HepG2 (cell line): ENCODE measurements at regions not wholly inside any gene's neighbourhood (a gene's known extent, or its start where the extent isn't known, plus 50 kb on each side); places are given as distances from the start of the nearest gene placed in this dataset.

Experiments
- ATAC-seq: fragments of 200-7000 bp; cut with Tn5 transposase; 3 replicates; pipeline ENCODE4 v1.9.1; 2020; ENCODE audit warnings: mild to moderate bottlenecking, moderate library complexity
- BruUV-seq: library from RNA; stranded (reverse); fragments of 400-500 nt; replicated peaks from 2 replicates; lab custom pipeline; 2021; lab: Mats Ljungman, UMichigan
- CTCF ChIA-PET: fragments of 300-600 bp; formaldehyde crosslinking; extraction: SDS; loops from one replicate; lab custom pipeline; 2021; ENCODE audit warnings: low total read pairs, inconsistent platforms, low intra/inter-chr PET ratio; lab: Yijun Ruan, JAX
- POLR2A ChIA-PET: fragments of 350-600 bp; sonication (Branson Sonifier 250); formaldehyde crosslinking; loops from one replicate; lab custom pipeline; 2020; ENCODE audit warnings: antibody characterized with exemption, inconsistent platforms; lab: Yijun Ruan, JAX
- DNase-seq: peaks from one replicate; pipeline ENCODE4 v3.0.0-alpha.2; 2015; ENCODE audit warnings: low spot score
- FAIRE-seq: peaks from 3 replicates; lab custom pipeline; 2011; peaks lifted over from hg19 to GRCh38; lab: Jason Lieb, UNC
- H2AFZ ChIP-seq: one replicate; pipeline ENCODE4 v1.6.1; 2011; ENCODE audit warnings: low read length, inconsistent platforms
- H3K27ac ChIP-seq: fragments of 300-600 bp; 3 replicates; pipeline ENCODE4 v1.8.0; 2011; ENCODE audit warnings: mixed run types, mild to moderate bottlenecking, mixed read lengths, low read length, inconsistent platforms; ENCODE audit not compliant: insufficient read depth; ENCODE audit errors: extremely low read length
- H3K27me3 ChIP-seq, 2 experiments: fragments of 200-600 bp in 1 of 2; 2 replicates in 1 of 2; 3 replicates in 1 of 2; pipeline versions ENCODE4 v1.6.0 to v1.8.0; 2011; ENCODE audit warnings: low read length in 2 of 2, mild to moderate bottlenecking in 2 of 2, moderate library complexity in 2 of 2, inconsistent platforms in 1 of 2; ENCODE audit not compliant: insufficient read depth in 2 of 2, control insufficient read depth in 1 of 2
- H3K36me3 ChIP-seq, 2 experiments: fragments of 200-600 bp in 1 of 2; replicated peaks in 1 of 2; 2 replicates in 1 of 2; 3 replicates in 1 of 2; pipeline versions ENCODE4 v1.5.1 to v1.8.0; 2011; ENCODE audit warnings: low read length in 2 of 2, inconsistent platforms in 1 of 2; ENCODE audit not compliant: insufficient read depth in 2 of 2, control insufficient read depth in 1 of 2
- H3K4me1 ChIP-seq: 2 replicates; pipeline ENCODE4 v1.5.1; 2012; ENCODE audit warnings: low read length, inconsistent platforms; ENCODE audit not compliant: insufficient read depth
- H3K4me2 ChIP-seq: 2 replicates; pipeline ENCODE4 v1.6.0; 2011; ENCODE audit warnings: low read depth, low read length, inconsistent platforms
- H3K4me3 ChIP-seq, 3 experiments: fragments of 200-600 bp in 1 of 3; sonication (generic), shearing (Covaris generic) in 1 of 3; replicated peaks in 1 of 3; 2 replicates each; pipeline ENCODE4 v1.5.1; 2011 to 2016; ENCODE audit warnings: low read length in 3 of 3, inconsistent platforms in 2 of 3, low read depth in 2 of 3, mild to moderate bottlenecking in 2 of 3, control low read depth in 1 of 3, mixed read lengths in 1 of 3; ENCODE audit not compliant: insufficient read depth in 1 of 3
- H3K79me2 ChIP-seq: one replicate; pipeline ENCODE4 v1.6.1; 2011; ENCODE audit warnings: low read length, inconsistent platforms; ENCODE audit not compliant: insufficient read depth
- H3K9ac ChIP-seq: 2 replicates; pipeline ENCODE4 v1.6.0; 2011; ENCODE audit warnings: mild to moderate bottlenecking, low read depth, low read length, inconsistent platforms; ENCODE audit not compliant: insufficient read depth
- H3K9me3 ChIP-seq: 2 replicates; pipeline ENCODE4 v1.5.1; 2012; ENCODE audit warnings: mild to moderate bottlenecking, low read length
- H4K20me1 ChIP-seq: 2 replicates; pipeline ENCODE4 v1.6.0; 2011; ENCODE audit warnings: inconsistent platforms, mild to moderate bottlenecking, low read length, moderate library complexity; ENCODE audit not compliant: insufficient read depth
- CSRNP2 ChIP-seq: sonication (generic); formaldehyde crosslinking; conservative IDR thresholded peaks from 2 replicates; pipeline ENCODE4 v1.8.0; 2022; ENCODE audit warnings: low read depth, missing genetic modification reagents
- EED ChIP-seq: sonication (generic); formaldehyde crosslinking; IDR thresholded peaks from 2 replicates; pipeline ENCODE4 v1.5.0; 2020; ENCODE audit warnings: mild to moderate bottlenecking, missing genetic modification reagents
- HMG20B ChIP-seq: conservative IDR thresholded peaks from 2 replicates; pipeline ENCODE4 v1.6.1; 2016; ENCODE audit warnings: missing genetic modification reagents, missing compliant biosample characterization
- HOXA3 ChIP-seq: sonication (generic); formaldehyde crosslinking; IDR thresholded peaks from 2 replicates; pipeline ENCODE4 v1.5.0; 2020; ENCODE audit warnings: missing genetic modification reagents
- MAFG ChIP-seq: sonication (generic); formaldehyde crosslinking; IDR thresholded peaks from 2 replicates; pipeline ENCODE4 v1.5.1; 2020; ENCODE audit warnings: mild to moderate bottlenecking, missing genetic modification reagents
- MTF2 ChIP-seq: sonication (generic); formaldehyde crosslinking; IDR thresholded peaks from 2 replicates; pipeline ENCODE4 v1.5.0; 2020; ENCODE audit warnings: missing genetic modification reagents, borderline replicate concordance
- PHB2 ChIP-seq: fragments of 450-650 bp; IDR thresholded peaks from 2 replicates; pipeline ENCODE4 v1.6.1; 2018; ENCODE audit not compliant: partially characterized antibody
- ZFAT ChIP-seq: sonication (generic); formaldehyde crosslinking; conservative IDR thresholded peaks from 2 replicates; pipeline ENCODE4 v1.8.1; 2023; ENCODE audit warnings: missing genetic modification reagents, inconsistent platforms
- ZFP91 ChIP-seq: sonication (generic); formaldehyde crosslinking; IDR thresholded peaks from 2 replicates; pipeline ENCODE4 v1.9.0; 2022; ENCODE audit warnings: missing genetic modification reagents, mild to moderate bottlenecking, borderline replicate concordance
- ZNF3 ChIP-seq: IDR thresholded peaks from 2 replicates; pipeline ENCODE4 v1.7.0; 2017; ENCODE audit warnings: inconsistent platforms
- ZNF7 ChIP-seq: IDR thresholded peaks from 2 replicates; pipeline ENCODE4 v1.6.1; 2016; ENCODE audit warnings: missing biosample characterization, missing genetic modification reagents
- WGBS: methylation state at CpG from one replicate; pipeline ENCODE4 v1.1.6; 2017; ENCODE audit warnings: low lambda C conversion rate; 5-methylcytosine and 5-hydroxymethylcytosine counted together
- in situ Hi-C: cut with HindIII; loops from 2 replicates; pipeline ENCODE4 v1.10.0; 2017; ENCODE audit warnings: low pct_unique_long_range_greater_than_20kb; ENCODE audit not compliant: extremely low pct_ligation_motif_present
- intact Hi-C: fragments of 100-400 bp; cut with micrococcal nuclease; formaldehyde crosslinking; loops from one replicate; pipeline ENCODE4 v1.10.0; 2022; ENCODE audit not compliant: unreplicated experiment

- H3K36me3 ChIP-seq, result no peaks in the 10 kb centered on the region
- FAIRE-seq, result no peak
- H3K9ac ChIP-seq, result no peak overlapping the region
- no peak for DNase-seq
- H3K27ac ChIP-seq, result no peak overlapping the region
- CTCF ChIA-PET, result no interaction called here
- in situ Hi-C loops, result no loop called here
- H3K4me2 ChIP-seq, result no peak overlapping the region
- POLR2A ChIA-PET, result no interaction called here
- H4K20me1 ChIP-seq, result no peaks in the 10 kb centered on the region
- H3K79me2 ChIP-seq, result no peaks in the 10 kb centered on the region
- TF ChIP-seq MTF2 (CRISPR knock-in tag), result no peak
- TF ChIP-seq, all 625 proteins: peak for 0
- Histone ChIP-seq H3K4me3 (no peak overlapping the region), H3K9me3 (peaks cover 70% of the 10 kb centered on the region), H2AFZ (no peak overlapping the region), H3K27me3 (no peaks in the 10 kb centered on the region), H3K4me1 (no peaks in the 10 kb centered on the region)
- no peak for ATAC-seq
- 5% methylated on average over 1 of the region's 1 CpG for WGBS
- no TSS peak for BruUV-seq
- intact Hi-C loops, result no loop called here
Measured at GRCh38 chr6:22126910-22127309, 169.9 kb downstream of the PRL start.

- intact Hi-C loops, result no loop called here
- H3K4me3 ChIP-seq, result no peak overlapping the region
- H3K4me2 ChIP-seq, result no peak overlapping the region
- POLR2A ChIA-PET, result no interaction called here
- no peak for ATAC-seq
- CTCF ChIA-PET, result no interaction called here
- H2AFZ ChIP-seq, result no peak overlapping the region
- H3K9ac ChIP-seq, result no peak overlapping the region
- H3K27ac ChIP-seq, result no peak overlapping the region
- no peaks in the 10 kb centered on the region for H3K27me3 ChIP-seq
- FAIRE-seq, result no peak
- no peaks in the 10 kb centered on the region for H3K4me1 ChIP-seq
- DNase-seq, result no peak
- H3K79me2 ChIP-seq, result no peaks in the 10 kb centered on the region
- in situ Hi-C loops, result no loop called here
- H3K36me3 ChIP-seq, result no peaks in the 10 kb centered on the region
- 35% methylated on average over 3 of the region's 3 CpGs for WGBS
- no peak for TF ChIP-seq ZNF3 (CRISPR knock-in tag)
- no peak for TF ChIP-seq MAFG (CRISPR knock-in tag)
- no peak for TF ChIP-seq EED
- TF ChIP-seq HOXA3 (CRISPR knock-in tag), result no peak
- TF ChIP-seq ZFAT, result no peak
- TF ChIP-seq PHB2, result no peak
- TF ChIP-seq CSRNP2 (CRISPR knock-in tag), result no peak
- no peak for TF ChIP-seq ZNF7 (CRISPR knock-in tag)
- TF ChIP-seq ZFP91, result no peak
- no peak for TF ChIP-seq HMG20B (CRISPR knock-in tag)
- no peaks in the 10 kb centered on the region for H4K20me1 ChIP-seq
- H3K9me3 ChIP-seq, result peaks cover 83% of the 10 kb centered on the region
- no TSS peak for BruUV-seq
Measured at GRCh38 chr6:22129751-22130150, 167.1 kb downstream of the PRL start.
